ENCODE measurements at regions not wholly inside any gene's neighbourhood (a gene's known extent, or its start where the extent isn't known, plus 50 kb on each side); places are given as distances from the start of the nearest gene placed in this dataset.

DNA sequence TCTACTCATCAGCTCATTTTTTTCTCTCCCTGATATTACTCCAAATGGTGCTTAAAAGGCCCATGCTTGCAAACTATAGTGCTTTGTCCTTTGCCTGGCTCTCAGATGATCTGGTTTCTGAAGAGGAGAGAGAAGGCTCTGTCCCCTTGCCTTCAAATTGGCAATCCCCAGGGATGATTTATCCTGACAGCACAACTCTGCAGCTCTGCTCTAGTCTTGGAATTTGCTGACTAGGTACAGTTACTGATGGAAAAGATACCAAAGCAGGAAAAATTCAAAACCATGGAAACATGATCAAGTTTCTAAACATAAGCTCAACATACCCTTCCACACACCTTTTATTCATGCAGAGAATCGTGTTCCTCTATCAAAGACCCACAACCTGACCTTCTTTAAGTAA is 106.7 kb upstream of the CADPS start:
- no peak for DNase-seq (ENCODE audit: low read depth)

DNA sequence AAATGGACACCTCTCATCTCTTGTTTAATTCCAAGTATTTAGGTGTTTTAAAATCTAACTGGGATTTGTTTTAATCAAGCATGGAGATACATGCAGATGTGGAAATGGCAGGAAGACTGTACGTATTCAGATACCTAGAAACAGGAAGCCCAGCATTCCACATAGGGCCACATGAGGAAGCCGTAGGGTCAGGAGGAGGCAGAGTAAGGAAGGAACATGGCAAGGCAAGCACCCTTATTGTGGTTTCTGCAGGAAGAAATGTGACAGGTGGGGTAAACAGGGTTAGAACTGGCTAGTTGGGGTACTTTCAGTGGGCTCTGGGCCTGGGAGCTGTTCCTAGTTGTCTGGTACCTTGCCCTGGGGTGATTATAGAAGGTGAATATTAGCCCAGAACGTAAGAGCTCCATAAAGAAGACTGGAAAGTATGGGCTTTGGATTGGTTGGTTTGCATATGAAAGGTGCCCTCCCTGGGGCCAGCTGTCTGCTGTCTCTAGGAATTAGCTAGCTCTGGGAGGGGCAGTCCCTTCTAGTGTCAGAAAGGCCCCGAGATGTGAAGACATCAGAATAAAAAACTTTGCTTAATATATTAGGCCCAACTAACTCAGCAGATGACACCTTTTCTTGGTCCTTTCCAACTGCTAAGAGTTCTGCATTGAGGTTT is 107.7 kb upstream of the CADPS start:
- DNase-seq (ENCODE audit: low read depth), result no peak

GRCh38 chr3:62986061-62986460 is 110.8 kb upstream of the CADPS start:
- DNase-seq (ENCODE audit: low read depth), result no peak

GRCh38 chr3:62987721-62988120 is 112.5 kb upstream of the CADPS start:
- no peak for DNase-seq (ENCODE audit: low read depth)

DNA sequence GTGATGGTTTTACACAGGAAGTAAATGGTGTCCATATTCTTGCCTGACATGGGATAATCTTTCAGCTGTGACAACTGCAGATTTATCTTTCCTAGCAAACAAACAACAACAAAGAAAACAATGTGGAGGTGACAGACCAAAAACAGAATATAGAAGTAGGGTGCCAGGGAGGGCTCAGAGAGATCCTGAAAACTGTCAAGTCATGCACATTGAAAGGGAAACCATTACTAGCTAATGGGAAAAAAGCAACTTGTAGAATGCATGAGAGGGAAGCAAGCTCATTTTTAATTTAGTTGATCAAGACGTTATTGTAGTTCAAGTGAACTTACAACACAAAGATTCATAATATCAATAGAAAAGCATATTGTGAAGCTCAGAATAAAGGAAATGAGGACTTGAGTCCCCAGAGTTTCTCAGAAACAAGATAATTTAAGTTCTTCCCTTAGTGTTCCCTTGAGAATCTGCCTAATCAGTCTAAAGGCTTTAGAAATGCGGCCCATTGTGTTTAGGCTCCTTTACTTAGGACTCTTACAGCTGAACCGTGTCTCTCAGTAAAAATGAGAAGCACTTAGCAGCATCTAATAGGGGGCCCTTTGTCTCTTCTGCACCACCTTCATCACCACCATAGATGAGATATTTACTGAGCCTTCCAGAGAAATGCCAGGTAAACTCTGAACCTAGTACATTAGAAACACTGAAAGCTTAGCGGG is 115.6 kb upstream of the CADPS start:
- DNase-seq (ENCODE audit: low read depth), result no peak

DNA sequence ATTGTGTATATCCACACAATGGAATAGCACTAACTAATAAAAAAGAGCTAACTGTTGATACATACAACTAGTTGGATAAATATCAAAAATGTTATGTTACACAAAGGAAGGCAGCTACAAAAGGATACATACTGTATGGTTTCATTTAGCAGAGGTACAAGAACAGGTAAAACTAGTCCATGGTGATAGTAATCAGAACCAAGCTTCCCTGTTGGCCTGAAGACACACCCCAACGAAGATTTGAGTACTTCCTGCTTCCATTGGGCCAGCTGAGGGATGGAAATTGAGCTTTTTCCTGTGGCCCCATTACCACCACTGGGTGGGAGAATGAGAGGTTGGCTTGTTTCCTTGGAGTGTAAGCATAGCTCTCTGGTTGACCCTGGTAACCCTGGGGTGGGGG is 117.3 kb upstream of the CADPS start:
- DNase-seq (ENCODE audit: low read depth), result no peak

DNA sequence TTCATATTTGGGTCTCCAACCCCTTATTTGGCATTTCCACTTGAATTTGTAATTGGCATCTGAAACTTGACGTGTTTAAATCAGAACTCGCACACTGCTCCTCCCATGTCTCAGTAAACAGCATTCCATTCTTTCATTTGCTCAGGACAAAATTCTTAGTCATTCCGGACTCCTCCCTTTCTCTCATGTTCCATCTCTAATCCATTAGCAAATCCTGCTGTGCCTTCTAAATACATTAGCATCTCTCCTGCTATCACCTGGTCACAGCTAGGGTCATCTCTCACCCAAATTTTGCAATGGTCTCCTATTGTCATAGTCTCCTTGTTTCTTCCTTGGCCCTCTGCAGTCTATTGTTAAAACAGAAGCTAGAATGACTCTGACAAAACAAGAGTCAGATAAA is 119.9 kb upstream of the CADPS start:
- no peak for DNase-seq (ENCODE audit: low read depth)

- DNase-seq (ENCODE audit: low read depth), result no peak
These were observed 120.3 kb upstream of the CADPS start for GRCh38 chr3:62995530-62995929.

- no peak for DNase-seq (ENCODE audit: low read depth)
These were observed 122.2 kb upstream of the CADPS start for GRCh38 chr3:62997369-62997768.

GRCh38 chr3:62999158-62999557 is 123.9 kb upstream of the CADPS start:
- no peak for DNase-seq (ENCODE audit: low read depth)

DNA sequence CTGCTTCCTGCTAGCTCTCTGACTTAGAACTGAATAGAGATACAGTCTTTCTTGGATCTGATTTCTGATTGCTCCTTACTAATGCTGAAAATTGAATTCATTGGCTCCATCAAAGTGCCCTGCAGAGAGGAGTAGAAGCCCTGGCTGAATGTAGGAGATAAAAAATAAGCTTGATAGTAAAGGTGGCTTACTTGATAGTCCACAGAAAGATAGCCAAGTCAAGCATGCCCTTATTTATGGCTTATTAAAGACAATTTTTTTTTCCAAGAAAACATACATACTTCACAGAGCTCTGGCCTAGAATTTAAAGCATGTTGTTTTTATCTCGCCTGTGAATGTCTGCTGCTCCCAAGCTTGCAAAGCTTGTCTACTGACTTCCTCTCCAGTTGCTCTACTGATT is 124.6 kb upstream of the CADPS start:
- no peak for DNase-seq (ENCODE audit: low read depth)

GRCh38 chr3:63004448-63004847 is 129.2 kb upstream of the CADPS start:
- DNase-seq (ENCODE audit: low read depth), result no peak

GRCh38 chr3:63015614-63016309 is 140.5 kb upstream of the CADPS start:
- no peak for DNase-seq (ENCODE audit: low read depth)

- no peak for DNase-seq (ENCODE audit: low read depth)
These were observed 146.9 kb upstream of the CADPS start for GRCh38 chr3:63022114-63022513.

GRCh38 chr3:63026722-63027121 is 151.5 kb upstream of the CADPS start:
- no peak for DNase-seq (ENCODE audit: low read depth)

DNA sequence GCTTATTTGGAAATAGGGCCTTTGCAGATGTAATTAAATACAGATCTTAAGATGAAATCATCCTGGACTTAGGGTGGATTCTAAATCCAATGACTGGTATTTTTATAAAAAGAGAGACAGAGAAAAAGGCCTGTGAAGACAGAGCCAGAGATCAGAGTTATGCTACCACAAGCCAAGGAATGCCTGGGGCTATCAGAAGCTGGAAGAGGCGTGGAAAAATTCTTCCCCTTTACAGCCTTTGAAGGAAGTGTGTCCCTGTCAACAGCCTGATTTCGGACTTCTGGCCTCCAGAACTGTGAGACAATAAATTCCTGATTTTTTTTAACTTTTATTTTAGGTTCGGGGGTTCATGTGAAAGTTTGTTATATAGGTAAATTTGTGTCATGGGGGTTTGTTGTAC is 154.1 kb upstream of the CADPS start:
- peak; percentile 32 for DNase-seq (ENCODE audit: low read depth)

- no peak for DNase-seq (ENCODE audit: low read depth)
These were observed 154.7 kb upstream of the CADPS start for GRCh38 chr3:63029921-63030320.

DNA sequence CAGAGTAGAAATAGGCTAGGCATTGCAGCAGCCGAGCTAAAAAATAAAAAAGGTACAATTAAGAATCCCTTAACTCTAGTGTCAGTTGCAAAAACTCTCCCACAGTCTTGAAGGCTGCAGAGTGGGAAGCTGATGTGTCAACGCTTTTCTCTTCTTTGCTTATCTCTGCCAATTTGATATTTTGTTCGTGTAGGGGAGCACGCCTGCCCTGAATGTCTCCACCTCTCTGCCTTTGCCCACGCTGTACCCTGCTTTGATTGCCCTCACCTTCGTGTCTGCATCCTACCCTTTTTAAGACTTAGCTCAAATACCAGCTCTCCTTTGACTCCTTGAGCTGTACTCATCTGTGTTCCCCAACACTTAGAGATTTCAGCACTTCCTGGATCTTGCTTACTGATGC is 155.4 kb upstream of the CADPS start:
- no peak for DNase-seq (ENCODE audit: low read depth)

GRCh38 chr3:63032881-63033280 is 157.7 kb upstream of the CADPS start:
- DNase-seq (ENCODE audit: low read depth), result peak; percentile 45

DNA sequence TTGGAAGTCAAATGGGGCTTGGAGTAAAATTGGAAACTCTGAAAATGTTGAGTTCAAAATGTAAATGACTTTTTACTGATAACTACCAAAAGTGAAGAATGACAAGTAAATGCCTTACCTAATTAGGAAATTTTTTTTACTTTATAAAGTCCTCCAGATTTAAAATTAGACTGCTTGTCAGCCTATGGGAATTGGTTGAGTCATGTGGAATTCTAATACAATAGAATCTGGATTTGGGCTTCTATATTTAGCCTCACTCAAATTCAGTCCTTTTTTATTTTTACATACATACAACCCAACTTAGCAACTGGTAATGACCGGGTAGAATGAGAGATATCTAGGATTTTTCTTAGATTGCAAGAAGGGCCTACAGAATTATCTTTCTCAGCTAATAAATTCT is 158.9 kb upstream of the CADPS start:
- DNase-seq (ENCODE audit: low read depth), result peak; percentile 53

DNA sequence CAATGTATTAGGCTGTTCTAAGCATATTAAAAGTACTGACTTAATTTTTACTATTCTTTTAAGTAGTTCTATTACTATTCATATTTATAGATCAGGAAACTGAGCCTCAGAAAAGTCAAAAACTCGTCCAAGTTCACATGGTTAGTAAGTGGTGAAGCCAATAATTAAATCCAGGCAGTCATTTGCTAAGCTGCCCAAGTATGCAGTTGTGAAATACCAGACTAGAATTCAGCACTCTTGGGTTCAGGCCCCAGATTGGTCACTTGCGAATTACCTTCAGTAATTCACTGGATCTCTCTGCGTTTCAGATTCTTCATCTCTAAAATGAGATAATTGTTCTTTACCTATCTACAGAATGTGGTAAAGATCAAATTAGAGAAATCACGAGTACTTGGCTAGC is 161.9 kb upstream of the CADPS start:
- DNase-seq (ENCODE audit: low read depth), result no peak

DNA sequence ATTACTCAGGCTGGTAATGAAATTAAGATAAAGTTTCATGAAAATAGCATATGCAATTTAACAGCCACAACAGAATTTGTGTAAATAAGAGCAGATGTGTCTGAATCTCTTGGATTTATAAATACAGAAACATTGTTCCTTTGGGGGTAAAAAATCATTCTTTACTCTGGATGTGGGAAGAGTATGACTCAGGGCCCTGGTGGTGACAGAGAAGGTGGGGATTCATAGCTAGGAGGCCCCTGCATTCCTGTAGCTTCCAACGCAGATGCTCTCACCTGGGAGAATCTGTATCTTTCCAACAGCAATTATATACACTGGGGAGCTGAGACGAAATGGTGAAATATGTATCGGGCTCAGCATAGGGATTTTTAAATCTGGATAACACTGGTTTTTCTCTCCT is 167.6 kb upstream of the CADPS start:
- DNase-seq (ENCODE audit: low read depth), result no peak

DNA sequence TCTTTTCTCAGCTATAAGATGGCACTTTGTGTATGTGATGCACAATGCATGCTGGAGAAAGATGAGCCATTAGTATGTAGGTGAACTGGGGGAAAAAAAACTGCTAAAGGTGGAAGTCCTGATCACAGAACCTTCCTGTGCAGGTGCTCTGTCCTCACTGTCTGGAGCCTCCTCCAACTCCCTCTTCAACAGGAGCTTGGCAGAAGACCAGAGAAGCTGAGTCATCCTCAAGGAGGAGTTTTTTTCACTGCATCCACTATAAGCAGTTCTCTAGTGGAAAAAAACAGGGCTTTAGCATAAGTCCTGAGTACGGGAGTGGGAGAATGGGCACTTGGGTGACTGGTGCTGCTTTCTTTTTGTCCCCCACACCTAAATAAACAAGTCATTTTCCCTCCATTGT is 168.4 kb upstream of the CADPS start:
- DNase-seq (ENCODE audit: low read depth), result peak; percentile 40

All from EH (cell line).